ENCODE measurements at regions not wholly inside any gene's neighbourhood (a gene's known extent, or its start where the extent isn't known, plus 50 kb on each side); places are given as distances from the start of the nearest gene placed in this dataset.

GRCh38 chr6:4549556-4550226 lies 226.5 kb upstream of the CDYL start:
- DNase-seq = no peak

- DNase-seq = no peak
Measured at GRCh38 chr6:4545893-4546292, 230.3 kb upstream of the CDYL start.

GRCh38 chr6:4543596-4543995 lies 232.6 kb upstream of the CDYL start:
- no peak for DNase-seq

- DNase-seq = no peak
Measured at GRCh38 chr6:4533576-4533975, 242.6 kb upstream of the CDYL start.

- DNase-seq = no peak
Measured at GRCh38 chr6:4531406-4531805, 244.8 kb upstream of the CDYL start.

GRCh38 chr6:4522453-4522852 lies 253.8 kb upstream of the CDYL start:
- DNase-seq = no peak

DNA sequence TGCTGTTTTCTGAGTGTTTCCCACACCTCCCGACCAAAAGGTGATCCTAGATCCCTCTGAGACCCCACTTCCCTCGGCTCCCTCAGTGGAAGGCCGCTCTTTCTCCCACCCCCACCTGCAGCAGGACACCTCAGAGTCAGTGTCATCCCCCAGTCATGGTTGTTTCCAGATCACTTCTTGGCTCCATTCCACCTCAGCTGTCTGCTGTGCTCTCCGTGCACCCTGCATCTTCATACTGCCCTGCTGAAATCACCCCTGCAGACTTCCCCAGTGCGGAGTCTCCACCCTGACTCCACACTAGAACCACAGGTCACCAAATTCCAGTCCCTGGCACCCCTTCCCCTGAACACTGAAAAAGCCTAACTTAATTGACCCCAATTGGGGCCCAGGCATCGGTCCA lies 255.1 kb upstream of the CDYL start:
- DNase-seq = no peak

DNA sequence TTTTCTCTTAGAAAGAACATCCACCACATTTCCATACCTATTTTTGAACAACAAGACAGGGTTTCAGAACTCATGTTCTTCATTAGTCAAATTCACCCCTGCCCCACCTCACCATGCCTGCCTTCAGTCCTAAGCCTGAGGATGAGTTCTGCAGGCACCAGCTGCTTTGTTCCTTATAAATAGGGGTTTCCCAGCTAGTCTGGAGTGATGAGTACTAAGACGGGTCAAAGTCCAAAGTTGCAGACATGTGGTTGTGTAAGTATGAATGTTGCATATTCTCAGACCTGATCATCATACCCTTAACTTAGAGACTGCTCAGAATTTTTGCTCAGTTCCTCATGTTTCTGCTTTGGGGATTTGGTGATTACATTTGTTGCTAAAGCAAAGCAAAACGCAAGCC lies 257.7 kb upstream of the CDYL start:
- no peak for DNase-seq

- no peak for DNase-seq
Measured at GRCh38 chr6:4516206-4516605, 260.0 kb upstream of the CDYL start.

DNA sequence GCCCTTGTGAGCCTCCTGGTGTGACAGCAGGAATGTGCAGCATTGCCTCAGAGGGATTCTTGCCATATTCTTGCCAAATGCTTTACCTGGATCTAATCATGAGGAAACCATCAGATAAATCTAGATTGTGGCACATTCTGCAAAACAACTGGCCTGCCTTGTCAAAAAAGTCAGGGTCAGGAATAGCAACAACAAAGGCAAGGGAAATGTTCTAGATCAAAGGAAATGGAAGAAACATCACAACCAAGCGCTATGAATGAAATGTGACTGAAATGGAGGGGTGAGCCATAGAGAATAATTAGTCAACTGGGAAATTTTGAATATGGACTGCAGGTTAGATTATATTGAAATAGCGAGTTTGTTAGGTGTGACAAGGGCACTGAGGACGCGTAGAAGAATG lies 262.6 kb upstream of the CDYL start:
- DNase-seq = no peak

DNA sequence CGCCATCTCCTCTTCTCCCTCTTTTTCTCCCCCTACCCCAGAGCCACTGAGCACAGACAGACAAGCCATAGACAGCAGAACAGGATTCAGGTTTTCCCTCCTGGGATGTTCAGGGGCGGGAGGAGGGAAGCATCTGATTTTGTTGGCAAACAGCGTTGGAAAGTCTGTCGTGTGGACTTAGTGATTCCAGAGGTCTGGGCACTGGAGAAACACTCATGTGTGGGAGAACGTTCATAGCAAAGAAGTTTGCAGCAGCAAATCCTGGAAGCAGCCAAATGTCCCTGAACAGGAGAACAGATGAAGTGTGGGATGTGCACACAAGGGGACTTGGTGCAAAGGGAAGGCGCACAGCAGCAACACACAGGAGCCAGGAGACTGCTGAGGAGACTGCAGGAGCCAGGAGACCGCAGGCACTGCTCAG lies 264.1 kb upstream of the CDYL start:
- no peak for DNase-seq

DNA sequence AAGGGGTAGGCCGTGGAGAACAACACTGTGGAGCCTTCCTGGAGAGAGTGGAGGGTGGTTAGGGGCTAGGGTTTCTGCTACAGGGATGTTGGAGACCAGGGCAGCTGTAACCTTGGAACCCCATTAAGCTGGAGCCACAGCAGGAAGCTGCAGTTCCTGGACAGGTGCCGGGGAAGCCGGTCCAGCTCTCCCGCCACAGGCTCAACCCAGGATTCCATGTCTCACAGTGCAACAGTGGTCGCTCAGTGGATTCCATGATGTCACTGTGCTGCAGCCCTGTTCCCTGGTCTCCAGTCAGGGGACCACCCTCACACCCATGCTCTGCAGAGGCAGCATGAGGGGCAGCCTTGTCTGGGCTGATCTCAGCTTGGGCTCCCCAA lies 264.6 kb upstream of the CDYL start:
- no peak for DNase-seq

DNA sequence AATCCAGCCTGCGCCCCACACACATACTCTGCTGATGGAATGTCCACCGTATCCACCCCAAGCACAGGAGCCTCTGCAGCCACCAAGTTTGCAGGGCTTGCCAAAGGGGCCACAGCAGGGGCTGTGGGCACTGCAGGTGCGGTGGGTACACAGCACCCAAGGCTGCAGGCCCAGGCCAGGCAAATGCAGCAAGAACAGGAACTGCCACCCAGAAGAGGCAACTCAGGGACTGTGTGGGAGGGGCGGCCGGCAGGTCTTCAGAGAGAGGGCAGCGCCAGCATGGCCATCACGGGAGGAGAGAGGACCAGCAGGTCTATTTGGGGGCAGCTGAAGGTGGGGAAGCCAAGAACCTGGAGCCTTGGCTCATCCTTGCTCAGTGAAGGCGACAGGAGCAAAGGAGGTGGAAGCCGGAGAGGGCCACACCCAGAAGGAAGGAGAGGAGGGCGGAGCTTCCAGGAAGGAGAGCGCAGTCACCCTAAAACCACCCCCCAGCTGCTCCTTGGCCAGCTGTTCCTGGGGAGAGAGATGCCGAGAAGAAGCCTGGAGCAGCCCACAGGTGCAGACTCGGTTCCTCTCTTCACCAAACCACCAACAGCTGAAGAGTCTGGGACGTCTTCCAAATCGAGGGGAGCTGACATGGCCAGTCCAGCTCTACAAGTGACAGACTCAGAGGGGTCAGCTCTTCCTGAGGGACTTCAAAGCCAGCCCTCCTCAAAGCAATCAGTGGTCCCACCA lies 265.1 kb upstream of the CDYL start:
- DNase-seq = no peak

- no peak for DNase-seq
Measured at GRCh38 chr6:4510317-4510716, 265.9 kb upstream of the CDYL start.

DNA sequence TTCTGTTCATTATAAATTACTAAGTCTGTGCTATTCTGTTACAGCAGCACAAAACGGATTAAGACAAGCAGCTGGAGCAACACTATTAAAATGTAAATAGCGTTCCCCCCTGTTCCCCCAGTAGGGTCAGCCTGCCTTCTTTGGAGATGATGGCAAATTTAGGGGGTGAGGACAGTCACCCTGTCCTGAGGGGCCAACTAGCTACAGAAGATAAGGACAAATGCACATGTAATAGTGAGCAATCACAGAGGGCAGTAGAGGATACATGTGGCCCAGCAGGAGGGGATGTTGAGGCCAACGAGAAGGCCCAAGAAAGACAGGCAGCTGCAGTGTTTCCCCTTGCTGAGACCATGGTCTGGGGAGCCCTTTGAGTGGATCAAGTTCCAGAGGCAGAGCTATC lies 266.7 kb upstream of the CDYL start:
- no peak for DNase-seq

DNA sequence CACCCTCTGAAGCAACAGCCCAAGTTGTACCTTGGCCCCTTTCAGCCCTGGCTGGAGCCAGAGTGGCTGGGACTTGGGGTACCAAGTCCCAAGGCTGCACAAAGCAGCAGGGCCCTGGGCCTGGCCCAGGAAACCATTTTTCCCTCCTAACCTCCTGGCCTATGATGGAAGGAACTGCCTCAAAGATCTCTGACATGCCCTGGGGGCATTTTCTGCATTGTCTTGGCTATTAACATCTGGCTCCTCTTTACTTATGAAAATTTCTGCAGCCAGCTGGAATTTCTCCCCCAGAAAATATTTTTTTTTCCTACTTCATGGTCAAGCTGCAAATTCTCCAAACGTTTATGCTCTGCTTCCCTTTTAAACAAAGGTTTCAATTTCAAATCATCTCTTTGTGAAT lies 269.4 kb upstream of the CDYL start:
- no peak for DNase-seq

DNA sequence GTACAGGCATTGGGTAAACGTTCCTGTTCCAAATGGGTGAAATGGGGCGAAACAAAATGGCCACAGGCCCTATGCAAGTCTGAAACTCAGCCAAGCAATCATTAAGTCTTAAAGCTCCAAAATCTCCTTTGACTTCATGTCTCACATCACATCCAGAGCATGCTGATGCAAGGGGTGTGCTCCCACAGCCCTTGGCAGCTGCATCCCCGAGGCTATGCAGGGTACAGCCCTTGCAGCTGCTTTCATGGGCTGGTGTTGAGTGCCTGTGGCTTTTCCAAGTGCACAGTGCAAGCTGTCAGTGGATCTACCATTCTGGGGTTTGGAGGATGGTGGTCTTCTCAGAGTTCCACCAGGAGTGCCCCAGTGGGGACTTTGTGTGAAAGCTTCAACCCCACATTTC lies 270.0 kb upstream of the CDYL start:
- no peak for DNase-seq

DNA sequence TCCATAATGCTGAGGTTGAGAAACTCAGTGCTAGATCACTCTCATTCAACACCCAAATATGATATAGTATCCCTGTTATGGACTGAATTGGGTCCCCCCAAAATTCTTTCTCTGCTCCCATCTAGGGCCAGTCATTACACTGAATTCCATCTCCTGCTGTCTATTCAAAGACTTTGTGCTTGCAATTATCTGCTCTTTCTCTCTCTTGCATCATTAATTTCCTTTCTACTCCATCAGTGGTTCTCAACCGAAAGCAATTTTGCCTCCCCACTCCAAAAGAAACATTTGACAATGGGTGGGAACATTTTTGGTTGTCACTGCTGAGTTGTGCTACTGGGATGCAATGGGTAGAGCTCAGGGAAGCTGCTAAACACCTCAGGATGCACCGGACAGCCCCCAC lies 271.5 kb upstream of the CDYL start:
- no peak for DNase-seq

DNA sequence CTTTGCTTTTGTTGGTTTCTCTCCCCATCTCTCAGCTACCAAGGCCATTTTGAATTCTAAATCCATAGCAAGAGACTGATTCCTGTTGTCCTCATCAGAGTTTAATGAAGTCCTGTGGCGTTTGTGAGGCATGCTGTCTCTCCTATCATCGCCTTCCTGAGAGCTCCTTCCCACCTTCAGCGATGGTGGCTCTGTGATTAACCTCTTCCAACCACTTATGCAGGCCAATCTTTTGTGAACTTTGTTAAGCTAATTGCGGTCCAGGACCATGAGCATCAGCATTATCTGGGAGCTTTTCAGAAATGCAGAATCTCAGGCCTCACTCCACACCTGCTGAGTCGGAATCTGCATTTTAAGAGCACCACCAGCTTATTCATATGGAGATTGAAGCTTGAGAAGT lies 272.5 kb upstream of the CDYL start:
- DNase-seq = no peak

DNA sequence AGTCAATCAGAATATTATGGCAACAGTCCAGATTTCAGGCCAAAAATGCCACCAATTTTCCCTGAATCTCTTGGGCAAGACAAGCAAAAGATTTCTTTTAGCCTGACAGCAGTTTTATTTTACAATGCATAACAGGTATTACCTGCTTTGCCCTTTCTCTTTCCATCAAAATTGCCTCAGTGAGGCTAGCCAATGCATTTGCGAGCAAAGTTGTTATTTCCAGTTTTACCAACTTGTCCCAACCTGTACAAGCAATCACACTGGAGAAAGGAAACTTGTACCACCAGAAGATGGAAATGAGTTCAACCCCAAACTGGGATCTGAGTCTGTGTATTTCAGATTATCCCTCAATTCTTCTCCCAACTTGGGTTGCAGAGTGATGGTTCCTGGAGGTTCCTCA lies 279.9 kb upstream of the CDYL start:
- no peak for DNase-seq

DNA sequence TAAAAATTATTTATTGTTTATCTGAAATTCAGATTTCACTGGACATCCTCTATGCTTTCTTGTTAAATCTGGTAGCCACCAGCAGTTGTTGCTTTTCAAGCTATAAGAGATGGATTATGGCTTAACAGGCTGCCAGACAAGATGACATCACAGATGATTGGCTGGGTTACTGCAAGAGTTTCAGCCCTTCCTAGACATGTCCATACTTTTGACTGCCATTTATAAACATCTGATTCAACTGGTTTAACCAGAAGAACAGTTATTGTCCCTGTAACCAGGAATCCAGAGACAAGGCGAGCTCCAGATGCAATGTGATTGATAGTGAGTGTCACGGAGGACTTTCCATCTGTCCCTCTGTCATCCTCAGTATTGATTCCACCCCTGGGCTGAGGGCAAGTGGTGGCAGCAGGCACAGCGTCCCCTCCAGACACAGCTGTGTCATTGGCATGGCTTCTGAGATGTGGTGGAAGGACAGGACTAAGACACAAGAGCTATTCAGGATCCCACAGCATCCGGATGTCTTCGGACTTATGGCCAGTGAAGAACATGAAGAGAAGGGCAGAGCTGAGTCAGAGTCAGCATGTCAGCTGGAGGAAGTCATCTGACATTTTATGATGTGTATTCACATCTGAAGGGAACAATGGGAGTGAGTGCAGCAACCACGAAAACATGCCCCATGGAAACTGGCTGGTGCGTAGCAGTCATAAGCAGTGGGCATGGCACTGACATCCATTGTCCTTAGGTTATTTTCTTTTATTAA lies 284.5 kb upstream of the CDYL start:
- no peak for DNase-seq

- DNase-seq = no peak
Measured at GRCh38 chr6:4489538-4489937, 286.7 kb upstream of the CDYL start.

GRCh38 chr6:4488389-4488788 lies 287.8 kb upstream of the CDYL start:
- no peak for DNase-seq

GRCh38 chr6:4487538-4487937 lies 288.7 kb upstream of the CDYL start:
- DNase-seq = no peak
